Activated CD8-positive, alpha-beta memory T cell treated with anti-CD3 and anti-CD28 coated beads, Interleukin-2, amount 50 U/mL, for 24 hours (primary cell): ENCODE measurements at regions not wholly inside any gene's neighbourhood (a gene's known extent, or its start where the extent isn't known, plus 50 kb on each side); places are given as distances from the start of the nearest gene placed in this dataset.
"Not testable (repeated sequence)": the region's sequence is repeated elsewhere in the genome, so short reads cannot be mapped to it uniquely, and the experiment has no call there.

ENCODE experiments used
- DNase-seq: peaks from one replicate; pipeline ENCODE4 v3.0.0-alpha.2; 2020; ENCODE audit errors: extremely low read depth

GRCh38 chr2:111570300-111571114 is 313.5 kb downstream of the ANAPC1 start:
- DNase-seq, result not testable (repeated sequence)

- DNase-seq, result not testable (repeated sequence)
Measured at GRCh38 chr2:111574803-111575202, 309.2 kb downstream of the ANAPC1 start.

- DNase-seq, result not testable (repeated sequence)
Measured at GRCh38 chr2:111577154-111577885, 306.7 kb downstream of the ANAPC1 start.

GRCh38 chr2:111579500-111580134 is 304.4 kb downstream of the ANAPC1 start:
- not testable (repeated sequence) for DNase-seq

GRCh38 chr2:111580616-111581015 is 303.4 kb downstream of the ANAPC1 start:
- DNase-seq, result not testable (repeated sequence)

- not testable (repeated sequence) for DNase-seq
Measured at GRCh38 chr2:111582090-111582489, 301.9 kb downstream of the ANAPC1 start.

- not testable (repeated sequence) for DNase-seq
Measured at GRCh38 chr2:111583480-111583879, 300.5 kb downstream of the ANAPC1 start.

GRCh38 chr2:111584540-111584939 is 299.5 kb downstream of the ANAPC1 start:
- not testable (repeated sequence) for DNase-seq

- DNase-seq, result not testable (repeated sequence)
Measured at GRCh38 chr2:111584950-111585349, 299.0 kb downstream of the ANAPC1 start.

- not testable (repeated sequence) for DNase-seq
Measured at GRCh38 chr2:111586014-111586413, 298.0 kb downstream of the ANAPC1 start.

- not testable (repeated sequence) for DNase-seq
Measured at GRCh38 chr2:111595072-111595471, 288.9 kb downstream of the ANAPC1 start.

GRCh38 chr2:111596808-111597705 is 286.9 kb downstream of the ANAPC1 start:
- DNase-seq, result not testable (repeated sequence)

GRCh38 chr2:111598944-111599343 is 285.0 kb downstream of the ANAPC1 start:
- not testable (repeated sequence) for DNase-seq

- not testable (repeated sequence) for DNase-seq
Measured at GRCh38 chr2:111602259-111602658, 281.7 kb downstream of the ANAPC1 start.

GRCh38 chr2:111605798-111606197 is 278.2 kb downstream of the ANAPC1 start:
- not testable (repeated sequence) for DNase-seq

- not testable (repeated sequence) for DNase-seq
Measured at GRCh38 chr2:111606632-111607031, 277.4 kb downstream of the ANAPC1 start.

GRCh38 chr2:111609146-111609844 is 274.7 kb downstream of the ANAPC1 start:
- not testable (repeated sequence) for DNase-seq

GRCh38 chr2:111610035-111610434 is 274.0 kb downstream of the ANAPC1 start:
- DNase-seq, result not testable (repeated sequence)

- no peak for DNase-seq
Measured at GRCh38 chr2:111616651-111617218, 267.3 kb downstream of the ANAPC1 start.
